ENCODE measurements at regions not wholly inside any gene's neighbourhood (a gene's known extent, or its start where the extent isn't known, plus 50 kb on each side); places are given as distances from the start of the nearest gene placed in this dataset.

DNA sequence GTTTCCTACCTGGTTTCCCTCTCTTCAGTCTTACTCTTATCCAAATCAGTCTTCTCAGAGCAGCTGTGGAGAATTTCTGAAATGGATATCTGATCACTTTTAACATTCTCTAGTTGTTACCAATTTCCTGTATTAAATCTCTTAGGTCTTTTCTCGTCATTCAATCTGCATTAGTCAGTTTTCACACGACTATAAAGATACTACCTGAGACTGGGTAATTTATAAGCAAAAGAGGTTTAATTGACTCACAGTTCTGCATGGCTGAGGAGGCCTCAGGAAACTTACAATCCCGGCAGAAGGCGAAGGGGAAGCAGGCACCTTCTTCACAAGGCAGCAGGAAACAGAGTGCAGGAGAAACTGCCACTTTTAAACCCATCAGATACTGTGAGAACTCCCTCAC is 444.8 kb downstream of the GATA3 start:
- DNase-seq, result no peak

DNA sequence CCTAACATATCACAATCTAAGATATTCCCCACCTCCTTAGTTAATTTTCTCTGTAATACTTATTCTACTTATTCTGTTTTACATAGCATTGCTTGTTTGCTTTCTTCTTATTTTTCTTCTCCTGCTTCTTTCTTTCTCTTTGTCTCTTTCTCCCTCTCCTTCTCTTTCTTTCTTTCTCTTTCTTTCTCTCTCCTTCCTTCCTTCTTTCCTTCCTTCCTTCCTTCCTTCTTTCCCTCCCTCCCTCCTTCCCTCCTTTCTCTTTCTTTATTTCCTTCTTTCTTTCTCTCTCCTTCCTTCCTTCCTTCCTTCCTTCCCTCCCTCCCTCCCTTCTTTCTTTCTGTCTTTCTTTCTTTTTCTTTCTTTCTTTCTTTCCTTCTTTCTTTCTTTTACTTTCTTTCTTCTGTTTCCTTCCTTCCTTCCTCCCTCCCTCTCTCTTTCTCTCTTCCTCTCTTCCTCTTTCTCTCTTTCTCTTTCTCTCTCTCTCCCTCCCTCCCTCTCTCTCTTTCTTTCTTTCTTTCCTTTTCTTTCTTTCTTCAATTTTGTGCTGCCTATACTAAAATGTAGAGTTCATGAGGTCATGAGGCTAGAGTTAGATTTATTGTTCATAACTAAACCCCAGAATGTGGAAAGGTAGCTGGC is 445.4 kb downstream of the GATA3 start:
- no peak for DNase-seq

DNA sequence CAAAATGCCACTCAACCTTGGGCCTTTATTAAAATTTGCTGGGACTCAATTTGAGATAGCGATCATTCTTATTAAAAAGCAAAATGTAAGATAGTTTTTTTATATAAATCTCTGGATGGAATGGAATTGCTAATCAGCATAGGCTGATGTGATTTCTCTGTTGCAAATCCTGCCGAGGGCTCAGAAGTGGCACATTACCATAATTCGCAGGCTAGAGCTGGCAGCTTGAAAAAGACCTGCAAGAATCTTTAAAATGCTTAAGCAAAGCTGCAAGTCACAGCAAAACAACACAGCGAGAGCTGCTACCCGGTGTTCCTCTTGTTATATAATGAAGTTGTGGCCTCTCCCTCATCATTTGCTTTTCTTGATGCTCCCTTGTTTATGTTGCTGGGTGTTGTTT is 448.1 kb downstream of the GATA3 start:
- DNase-seq, result no peak

DNA sequence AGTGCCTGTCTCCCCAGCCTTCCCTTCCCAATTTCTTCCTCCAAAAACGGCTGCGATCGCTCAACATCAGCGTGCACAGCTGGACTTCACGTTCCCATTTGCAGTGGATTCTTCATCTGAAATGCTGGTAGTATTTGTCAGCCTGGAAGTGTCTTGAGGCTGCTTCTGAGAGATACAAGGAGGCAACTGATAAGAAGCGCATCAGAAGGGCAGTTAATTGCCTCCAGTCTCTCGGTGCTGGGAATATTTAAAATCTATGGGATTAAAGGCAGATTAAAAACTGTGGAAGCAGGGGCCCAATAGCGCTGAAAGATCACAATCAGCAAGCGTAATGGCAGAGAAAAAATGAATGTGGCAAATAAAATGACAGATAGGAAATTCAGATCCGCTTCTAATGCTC is 450.0 kb downstream of the GATA3 start:
- DNase-seq, result no peak

DNA sequence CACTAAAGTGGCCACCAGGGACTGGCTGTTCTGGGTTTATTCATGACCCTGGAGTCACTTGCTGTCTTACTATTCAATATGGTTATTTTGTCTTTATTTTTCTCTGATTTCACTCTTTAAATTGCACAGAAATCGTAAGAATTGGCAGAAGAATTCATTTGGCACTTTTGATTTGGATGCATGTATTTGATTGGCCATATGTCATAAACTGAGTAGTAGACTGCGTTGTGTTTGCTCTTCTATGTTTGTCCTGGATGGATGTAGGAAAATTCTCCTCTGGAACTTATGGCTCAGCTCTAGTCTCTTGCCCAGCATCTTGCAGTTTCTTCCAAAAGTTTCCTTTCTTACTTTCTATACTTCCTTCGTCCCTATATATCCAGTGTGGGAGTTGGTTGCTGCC is 452.7 kb downstream of the GATA3 start:
- no peak for DNase-seq

DNA sequence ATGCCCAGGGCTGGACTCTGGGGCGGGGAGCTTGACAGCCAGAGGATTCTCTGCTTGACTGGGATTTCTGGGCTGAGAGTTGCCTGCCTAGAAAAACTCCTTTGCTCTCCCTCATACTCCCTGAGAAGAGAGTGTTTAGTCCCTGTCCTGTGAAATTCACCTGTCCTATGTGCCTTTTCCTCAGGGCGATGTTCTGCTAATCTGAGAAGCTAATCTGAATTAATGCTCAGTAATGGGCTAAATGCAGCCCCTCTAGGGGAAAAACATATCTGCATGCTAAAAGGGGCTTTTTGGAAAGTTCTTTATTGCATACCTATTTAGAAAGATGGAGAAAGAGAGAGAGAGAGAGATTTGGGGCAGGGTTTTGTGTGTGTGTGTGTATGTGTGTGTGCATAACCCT is 454.4 kb downstream of the GATA3 start:
- DNase-seq, result no peak

DNA sequence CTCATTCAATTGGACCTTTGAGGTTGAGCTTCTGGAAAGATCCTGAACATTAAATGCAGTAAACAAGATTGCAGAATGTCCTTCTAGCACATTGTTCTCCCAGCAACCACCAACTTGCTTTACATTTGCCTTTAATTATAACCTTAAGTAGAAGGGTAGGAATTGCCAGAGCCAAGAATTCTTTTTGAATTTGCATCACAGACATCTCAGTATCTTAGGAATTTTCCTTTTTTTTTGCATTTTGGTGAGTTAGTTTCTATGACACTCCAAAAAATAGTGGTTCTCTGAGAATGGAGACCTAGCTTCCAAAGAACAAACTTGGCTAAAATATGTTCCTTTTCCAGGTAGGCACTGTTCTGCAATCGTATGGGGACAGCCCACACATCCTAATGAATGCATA is 456.0 kb downstream of the GATA3 start:
- DNase-seq, result no peak

DNA sequence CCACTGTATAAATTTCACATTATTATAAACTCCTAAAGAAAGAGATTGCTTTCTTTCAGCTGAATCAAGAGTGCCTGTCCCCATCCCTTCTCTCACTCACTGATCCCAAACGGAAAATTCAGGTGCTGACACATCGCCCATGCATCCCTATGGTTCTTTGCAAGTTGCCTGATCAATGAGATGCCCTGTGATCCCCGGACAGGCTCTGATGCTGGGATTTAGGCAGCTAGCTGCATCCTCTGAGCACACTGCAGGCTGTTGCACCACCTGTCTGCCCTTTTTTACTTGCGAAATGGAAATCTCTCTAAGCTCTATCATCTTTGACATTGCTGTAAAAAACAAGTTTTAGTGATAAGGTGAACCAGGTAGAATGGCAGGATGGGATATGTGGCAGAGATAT is 456.5 kb downstream of the GATA3 start:
- no peak for DNase-seq

DNA sequence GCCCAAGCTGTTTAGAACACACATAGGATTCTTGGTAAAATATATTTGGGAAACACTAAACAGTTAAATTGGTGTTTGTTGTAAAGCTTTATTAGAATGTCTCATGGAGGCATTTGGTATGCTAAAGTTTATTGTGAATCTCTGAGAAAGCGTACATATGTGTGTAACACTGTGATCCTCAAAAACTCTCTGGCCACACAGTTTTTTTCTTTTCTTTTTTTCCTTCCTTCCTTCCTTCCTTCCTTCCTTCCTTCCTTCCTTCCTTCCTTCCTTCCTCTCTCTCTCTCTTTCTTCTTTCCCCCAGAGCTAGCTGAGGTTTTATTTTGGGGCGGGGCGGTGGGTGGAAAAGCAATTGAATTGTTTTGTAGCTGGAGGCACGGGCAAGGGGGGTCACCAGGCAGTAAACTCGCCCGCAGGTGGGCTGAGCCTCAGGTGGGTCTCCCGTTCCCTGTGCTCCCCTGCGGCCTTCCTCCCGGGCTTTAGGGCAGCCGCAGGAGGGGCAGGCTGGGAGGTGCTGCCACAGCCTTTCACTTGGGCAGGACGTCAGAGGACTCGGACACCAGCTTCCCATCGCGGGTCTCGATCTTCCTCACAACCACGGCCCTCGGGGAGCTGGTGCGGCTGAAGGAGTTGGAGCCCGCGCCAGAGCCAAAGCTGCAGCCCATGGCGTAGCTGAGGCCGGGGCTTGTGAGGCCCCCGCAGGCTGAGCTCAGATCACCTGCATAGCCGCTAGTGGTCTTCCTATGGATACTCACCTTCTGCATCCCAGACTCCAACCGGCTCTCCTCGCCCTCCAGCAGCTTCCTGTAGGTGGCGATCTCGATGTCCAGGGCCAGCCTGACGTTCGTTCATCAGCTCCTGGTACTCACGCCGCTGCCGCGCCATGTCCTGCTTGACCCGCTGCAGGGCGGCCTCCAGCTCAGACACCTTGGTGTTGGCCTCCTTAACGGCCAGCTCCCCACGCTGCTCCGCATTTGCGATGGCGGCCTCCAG is 459.0 kb downstream of the GATA3 start:
- no peak for DNase-seq

DNA sequence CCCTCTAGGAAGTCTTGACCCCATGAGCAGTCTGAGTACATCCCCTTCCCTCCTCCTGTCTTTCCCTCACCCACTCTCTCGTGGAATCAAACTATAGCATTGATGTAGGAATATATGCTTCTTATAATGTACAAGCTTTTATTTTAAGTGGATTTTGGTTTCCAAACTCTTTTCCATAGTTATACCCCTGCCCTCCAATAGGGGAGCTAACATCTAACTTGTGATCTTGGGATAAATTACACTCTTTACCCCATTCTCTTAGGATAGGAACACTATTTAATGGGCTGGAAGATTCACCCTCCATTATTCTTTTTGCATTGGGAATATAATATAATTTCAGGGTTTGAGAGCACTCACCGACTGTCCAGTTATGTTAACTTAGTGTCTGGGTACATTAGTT is 465.9 kb downstream of the GATA3 start:
- no peak for DNase-seq

DNA sequence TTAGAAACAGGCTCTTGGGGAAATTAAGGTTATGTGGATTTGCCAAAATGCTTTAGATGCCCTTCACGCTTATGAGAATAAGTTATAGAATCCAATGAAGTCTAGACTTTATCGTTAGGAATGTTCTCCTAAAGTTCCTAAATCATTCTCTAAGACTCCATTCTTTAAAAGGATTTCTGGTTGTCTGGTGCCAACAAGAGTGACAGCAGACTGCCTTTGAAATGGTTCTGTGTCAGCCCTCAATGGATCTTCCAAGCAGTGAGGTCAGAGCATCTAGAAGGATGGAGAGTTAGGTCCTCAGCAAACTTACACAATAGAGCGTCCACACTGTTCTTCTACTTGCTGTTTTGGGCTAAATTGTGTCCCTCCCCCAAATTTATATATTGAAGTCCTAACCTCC is 473.3 kb downstream of the GATA3 start:
- DNase-seq, result no peak

DNA sequence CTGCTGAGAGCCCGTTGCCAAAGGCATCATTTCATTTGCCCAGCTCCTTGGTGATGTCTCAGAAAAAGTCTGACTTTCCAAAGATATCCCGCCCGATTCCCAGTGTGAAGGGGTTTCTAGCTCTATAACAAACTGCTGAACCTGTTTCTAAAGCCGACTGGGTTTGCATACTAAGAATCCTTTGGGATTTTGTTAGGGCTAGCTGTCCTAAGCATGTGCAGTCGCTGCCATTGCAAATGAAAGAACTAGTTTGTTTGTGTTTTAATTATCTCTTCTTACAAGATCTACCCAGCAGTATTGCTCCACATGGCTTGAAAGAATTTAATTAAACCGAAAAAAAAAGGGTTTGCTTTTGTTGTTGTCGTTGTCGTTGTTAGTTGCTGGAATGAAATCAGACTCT is 476.6 kb downstream of the GATA3 start:
- DNase-seq, result no peak

DNA sequence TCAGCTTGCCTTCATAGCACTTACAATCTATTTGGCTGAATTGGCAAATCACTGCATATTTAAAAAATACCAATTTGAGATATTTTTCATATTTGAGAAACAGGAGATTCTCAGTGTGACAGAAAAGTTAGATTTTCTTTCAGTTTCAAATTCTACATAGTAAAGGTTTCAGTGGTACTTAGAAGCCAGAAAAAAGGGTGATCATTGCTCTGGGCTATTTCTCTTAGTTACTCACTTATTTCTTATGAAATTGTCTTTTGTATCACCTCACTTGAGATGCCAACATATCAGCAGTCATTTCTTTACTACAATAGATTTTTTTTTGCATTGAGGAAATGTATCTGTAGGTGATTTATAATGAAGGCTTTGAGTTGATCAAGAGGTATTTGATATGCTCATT is 478.2 kb downstream of the GATA3 start:
- DNase-seq, result no peak

DNA sequence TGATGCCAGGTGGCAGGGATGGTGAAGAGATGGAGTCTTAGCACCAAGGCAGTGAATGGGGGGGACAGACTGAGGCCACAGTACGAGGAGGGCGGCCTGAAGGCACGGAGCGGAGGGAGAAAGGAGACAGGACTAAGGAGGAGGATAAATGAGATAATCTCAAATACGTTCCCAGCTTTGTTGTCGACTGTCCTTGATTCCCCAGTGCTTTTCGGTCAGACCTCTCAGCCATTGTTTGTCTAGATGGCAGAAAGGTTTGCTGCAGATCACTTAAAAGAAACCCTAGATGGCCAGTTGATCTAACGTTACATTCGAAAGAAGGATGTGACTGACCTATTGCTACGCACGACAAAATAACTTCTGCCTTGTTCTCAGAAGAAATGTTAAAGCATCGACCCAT is 479.0 kb downstream of the GATA3 start:
- DNase-seq, result no peak

DNA sequence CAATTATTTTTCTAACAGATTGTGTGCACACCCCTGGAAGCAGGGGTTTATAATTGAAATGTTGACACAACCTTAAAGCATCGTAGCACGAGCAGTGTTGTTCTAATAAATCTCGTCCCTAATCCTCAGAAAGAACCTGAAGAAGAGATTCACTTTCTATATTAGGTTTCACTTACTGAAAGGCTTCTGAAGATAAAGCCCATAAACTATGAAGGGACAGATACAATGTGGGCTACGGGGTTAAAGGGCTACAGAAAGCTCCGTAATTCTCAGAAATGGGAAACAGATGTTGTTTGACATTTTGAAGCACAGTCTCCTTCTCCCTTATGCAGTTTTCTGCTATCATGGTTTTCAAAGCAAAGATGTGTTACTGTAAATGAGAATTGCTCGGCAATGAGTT is 479.6 kb downstream of the GATA3 start:
- DNase-seq, result no peak

DNA sequence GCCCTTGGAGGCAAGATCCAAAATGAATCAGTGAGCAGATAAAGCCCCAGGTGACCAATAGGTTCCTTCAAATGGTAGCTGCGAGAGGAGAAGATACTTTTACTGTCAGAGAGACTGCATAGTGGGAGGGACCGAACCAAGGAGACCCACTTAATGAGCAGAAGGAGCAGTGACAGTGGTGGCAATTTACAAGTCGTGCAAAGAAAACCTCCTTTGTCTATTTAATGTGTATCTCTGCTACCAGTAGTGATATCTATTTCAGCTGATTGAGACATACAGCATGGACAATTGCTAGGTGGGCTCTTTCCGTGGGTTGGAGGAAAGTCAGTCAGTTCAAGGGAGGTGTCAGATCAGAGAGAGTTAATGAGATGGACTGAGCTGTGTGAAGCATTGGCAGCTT is 480.4 kb downstream of the GATA3 start:
- no peak for DNase-seq

DNA sequence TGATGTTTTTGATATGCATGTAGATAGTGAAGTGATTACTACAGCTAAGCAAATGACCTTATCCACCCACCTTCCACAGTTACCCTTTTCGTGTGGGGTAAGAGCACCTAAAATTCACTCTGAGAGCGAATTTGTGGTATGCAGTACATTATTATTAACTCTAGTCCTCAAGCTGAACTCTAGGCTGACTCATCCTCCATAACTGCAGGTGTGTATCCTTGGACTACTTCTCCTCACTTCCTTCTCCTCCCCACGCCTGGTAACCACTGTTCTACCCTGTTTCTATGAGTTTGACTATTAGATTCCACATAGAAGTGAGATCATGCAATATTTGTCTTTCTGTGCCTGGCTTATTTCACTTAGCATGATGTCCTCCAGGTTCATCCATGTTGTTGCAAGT is 484.6 kb downstream of the GATA3 start:
- no peak for DNase-seq

DNA sequence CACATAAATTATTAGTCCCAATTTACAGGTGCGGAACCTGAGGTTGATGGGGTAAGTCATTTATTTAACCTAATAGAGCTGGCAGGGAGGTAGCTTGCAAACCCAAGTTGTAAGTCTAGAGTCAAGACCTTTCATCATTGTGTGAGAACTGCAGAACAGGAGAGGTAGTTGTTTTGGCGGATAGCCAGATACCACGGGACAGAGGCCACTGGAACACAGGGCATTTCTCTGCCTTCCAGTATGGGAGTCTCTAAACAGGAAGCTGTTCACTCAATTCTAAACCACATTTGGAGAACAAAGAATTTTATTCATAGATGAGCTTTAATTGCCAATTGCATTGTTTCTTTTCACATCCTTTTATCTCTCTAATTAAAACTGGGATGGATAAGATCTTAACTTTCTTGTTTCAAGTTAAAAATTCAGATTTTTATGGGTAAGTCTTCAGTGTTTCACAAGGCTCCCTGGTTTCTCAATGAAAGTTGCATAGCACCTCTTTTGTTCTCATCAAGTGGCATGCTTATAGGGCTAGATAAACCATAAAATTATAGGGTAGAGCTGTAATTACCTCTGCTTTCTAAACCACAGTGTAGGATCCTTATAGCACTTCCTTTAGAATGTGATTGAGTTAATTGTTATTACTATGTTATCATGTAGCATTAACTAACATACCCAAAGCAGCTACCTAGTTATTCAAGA is 489.0 kb downstream of the GATA3 start:
- no peak for DNase-seq

DNA sequence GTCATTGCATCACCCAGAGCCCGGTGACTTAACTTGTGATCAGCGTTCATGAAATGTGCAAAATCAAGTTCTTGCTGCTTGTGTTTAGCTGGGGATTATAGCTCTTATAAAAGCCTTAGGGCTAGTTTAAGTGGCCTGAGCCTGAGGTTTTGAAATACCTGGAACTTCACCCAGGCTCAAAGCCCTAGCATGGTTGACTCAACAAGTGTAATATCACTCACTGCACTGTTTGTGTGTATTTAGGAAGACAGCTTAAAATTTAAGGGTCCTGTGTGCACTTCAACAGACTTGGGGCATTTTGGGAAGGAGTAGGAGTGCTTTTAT is 489.5 kb downstream of the GATA3 start:
- DNase-seq, result no peak

DNA sequence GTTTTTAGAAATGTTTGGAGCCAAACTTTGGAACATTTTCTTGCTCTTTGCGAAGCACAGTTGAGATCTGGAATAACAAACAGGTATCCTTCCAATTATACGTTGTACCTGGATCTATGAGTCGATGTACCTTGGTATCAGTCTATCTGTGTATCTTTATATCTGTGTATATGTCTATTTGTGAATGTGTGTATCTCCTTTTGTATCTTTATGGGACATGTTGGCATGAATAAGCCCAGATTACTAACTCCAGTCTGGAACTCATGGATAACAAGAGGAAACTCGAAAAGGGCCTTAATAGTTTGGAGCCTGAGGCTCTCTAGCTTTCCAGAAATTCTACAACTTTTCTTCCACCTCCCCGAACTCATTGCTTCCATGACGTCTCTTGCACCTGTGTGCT is 490.0 kb downstream of the GATA3 start:
- no peak for DNase-seq

DNA sequence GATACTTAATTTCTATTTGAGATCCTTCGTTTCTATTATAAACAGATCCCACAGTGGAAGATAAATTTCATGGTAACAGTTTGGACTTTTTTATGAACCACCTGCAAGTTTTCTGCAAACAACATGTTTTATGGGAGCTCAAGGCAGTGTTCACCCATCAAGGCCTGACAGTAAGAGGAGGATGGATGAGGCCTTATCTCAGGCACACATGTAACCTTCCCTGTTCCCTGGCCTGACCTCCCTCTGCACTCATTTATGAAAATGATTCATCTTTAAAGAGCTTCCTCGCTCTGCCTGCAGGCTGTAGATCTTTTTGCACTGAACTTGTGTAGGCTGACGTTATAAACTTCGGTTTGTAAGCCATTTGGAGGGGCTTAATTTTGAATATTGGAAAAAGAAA is 500.1 kb downstream of the GATA3 start:
- no peak for DNase-seq

DNA sequence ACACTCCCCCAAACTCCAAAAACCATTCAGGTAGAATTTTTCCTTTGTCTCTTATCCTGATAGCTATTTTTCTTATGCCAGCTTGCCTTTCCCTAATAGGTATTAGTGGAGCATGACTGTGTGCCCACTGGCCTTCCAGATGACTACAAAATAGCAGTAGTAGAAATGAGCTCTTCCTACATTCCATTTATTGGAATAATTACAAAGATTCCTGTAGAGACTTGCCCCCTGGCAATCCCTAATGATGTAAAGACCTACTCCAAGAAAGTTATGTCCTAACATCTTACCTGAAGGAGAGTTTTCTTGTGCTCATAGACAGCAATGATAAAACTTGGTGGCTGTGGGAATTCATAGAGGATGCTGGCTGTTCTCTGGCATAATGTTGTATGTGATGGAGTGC is 501.8 kb downstream of the GATA3 start:
- no peak for DNase-seq

DNA sequence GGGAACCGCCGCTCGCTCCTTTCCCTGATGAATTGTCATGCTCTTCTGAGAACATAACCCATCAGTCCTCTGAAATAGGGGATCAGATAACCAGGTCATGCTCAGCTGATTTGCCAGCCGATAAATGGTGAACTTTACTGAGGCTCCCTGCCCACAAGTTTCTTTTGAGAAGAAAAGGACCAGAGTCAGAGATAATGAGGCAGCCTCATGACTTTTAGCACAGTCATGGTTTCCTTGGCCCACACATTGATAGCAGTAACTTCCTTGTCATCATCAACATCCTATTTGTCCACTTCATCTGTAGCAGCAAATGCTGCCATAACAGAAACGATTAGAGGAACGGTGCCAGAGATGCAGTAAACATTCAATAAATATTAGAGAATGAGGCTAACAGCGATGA is 509.0 kb downstream of the GATA3 start:
- no peak for DNase-seq

DNA sequence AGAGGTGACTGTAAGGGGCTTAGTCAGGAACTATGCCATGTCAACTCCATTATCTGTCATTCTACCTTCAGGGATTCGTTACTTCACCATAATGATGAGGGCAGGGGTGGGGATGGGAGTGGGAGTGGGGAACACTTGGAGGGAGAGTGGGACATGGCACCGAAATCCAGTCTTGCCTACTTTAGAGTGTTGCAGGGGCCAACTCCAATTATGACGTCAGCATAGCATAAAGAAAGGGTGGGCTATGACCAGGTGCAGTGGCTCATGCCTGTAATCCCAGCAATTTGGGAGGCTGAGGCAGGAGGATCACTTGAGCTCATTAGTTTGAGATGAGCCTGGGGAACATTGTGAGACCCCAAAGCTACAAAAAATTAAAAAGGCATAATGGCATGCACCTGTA is 512.2 kb downstream of the GATA3 start:
- DNase-seq, result no peak

Measured in CD4-positive, alpha-beta T cell treated with Interleukin-17A for 1 hour (primary cell).